GM23248 (cell line): ENCODE measurements at regions not wholly inside any gene's neighbourhood (a gene's known extent, or its start where the extent isn't known, plus 50 kb on each side); places are given as distances from the start of the nearest gene placed in this dataset.
"Not testable (repeated sequence)": the region's sequence is repeated elsewhere in the genome, so short reads cannot be mapped to it uniquely, and the experiment has no call there.

Experiments used
- DNase-seq: peaks from one replicate; pipeline ENCODE4 v3.0.0-alpha.2; 2015
- H2AFZ ChIP-seq: fragments of 200-600 bp; sonication (generic); 2 replicates; pipeline ENCODE4 v1.6.1; 2016; ENCODE audit warnings: antibody characterized with exemption
- H3F3A ChIP-seq: fragments of 200-600 bp; sonication (generic); 2 replicates; pipeline ENCODE4 v1.6.1; 2016; ENCODE audit warnings: mild to moderate bottlenecking, antibody characterized with exemption, mixed run types; ENCODE audit not compliant: insufficient read depth
- H3K27ac ChIP-seq: fragments of 200-600 bp; sonication (generic); 2 replicates; pipeline ENCODE4 v1.5.1; 2016; ENCODE audit warnings: mild to moderate bottlenecking
- H3K27me3 ChIP-seq: fragments of 200-600 bp; sonication (generic); replicated peaks from 2 replicates; pipeline ENCODE4 v1.6.1; 2016; ENCODE audit warnings: mild to moderate bottlenecking; ENCODE audit not compliant: insufficient read depth
- H3K36me3 ChIP-seq: fragments of 200-600 bp; sonication (generic); 2 replicates; pipeline ENCODE4 v1.6.1; 2016; ENCODE audit warnings: low read depth, mild to moderate bottlenecking
- H3K4me1 ChIP-seq: fragments of 200-600 bp; sonication (generic); 2 replicates; pipeline ENCODE4 v1.6.1; 2016; ENCODE audit warnings: mild to moderate bottlenecking; ENCODE audit not compliant: insufficient read depth
- H3K4me2 ChIP-seq: fragments of 200-600 bp; sonication (generic); one replicate; pipeline ENCODE4 v1.6.1; 2016; ENCODE audit warnings: mild to moderate bottlenecking; ENCODE audit not compliant: unreplicated experiment
- H3K4me3 ChIP-seq: fragments of 200-600 bp; sonication (generic); 2 replicates; pipeline ENCODE4 v1.5.1; 2016; ENCODE audit warnings: mild to moderate bottlenecking
- H3K79me2 ChIP-seq: fragments of 200-600 bp; sonication (generic); 2 replicates; pipeline ENCODE4 v1.6.1; 2016; ENCODE audit warnings: mild to moderate bottlenecking; ENCODE audit not compliant: insufficient read depth
- H3K9ac ChIP-seq: fragments of 200-600 bp; sonication (generic); 2 replicates; pipeline ENCODE4 v1.6.1; 2016; ENCODE audit warnings: mild to moderate bottlenecking
- H3K9me2 ChIP-seq: fragments of 200-600 bp; sonication (generic); 2 replicates; pipeline ENCODE4 v1.6.1; 2016; ENCODE audit warnings: mixed run types, mild to moderate bottlenecking, moderate library complexity; ENCODE audit not compliant: insufficient read depth
- H3K9me3 ChIP-seq: fragments of 200-600 bp; sonication (generic); one replicate; pipeline ENCODE4 v1.6.1; 2017; ENCODE audit warnings: low read depth
- H4K20me1 ChIP-seq: fragments of 200-600 bp; sonication (generic); 2 replicates; pipeline ENCODE4 v1.6.0; 2016; ENCODE audit not compliant: insufficient read depth
- EZH2 ChIP-seq: fragments of 200-600 bp; sonication (generic); IDR thresholded peaks from 2 replicates; pipeline ENCODE4 v1.6.1; 2018; ENCODE audit warnings: antibody characterized with exemption, mild to moderate bottlenecking; ENCODE audit not compliant: insufficient read depth, poor library complexity, severe bottlenecking
- EZH2phosphoT487 ChIP-seq: fragments of 200-600 bp; sonication (generic); IDR thresholded peaks from 2 replicates; pipeline ENCODE4 v1.6.1; 2018; ENCODE audit warnings: antibody characterized with exemption, moderate library complexity, mild to moderate bottlenecking, low read depth; ENCODE audit not compliant: insufficient read depth
- WGBS, 2 experiments: methylation state at CpG; one replicate each; pipeline ENCODE4 v1.1.6; 2015 to 2017; ENCODE audit warnings: low lambda C conversion rate in 2 of 2, low coverage in 1 of 2; ENCODE audit errors: missing lambda C conversion rate in 2 of 2; 5-methylcytosine and 5-hydroxymethylcytosine counted together
- in situ Hi-C: fragments of 300-500 bp; cut with MboI; formaldehyde crosslinking; loops from 2 replicates; pipeline ENCODE4 v1.15.0; 2020

GRCh38 chr2:17355608-17356329 lies 162.5 kb downstream of the RAD51AP2 start:
- Histone ChIP-seq H2AFZ (no peak overlapping the region; the same call in 1 of the 2 replicates), H3K27me3 (no peaks in the 10 kb centered on the region), H3K27ac (no peak overlapping the region), H3K4me2 (no peak overlapping the region), H3K4me3 (no peak overlapping the region), H3K79me2 (no peaks in the 10 kb centered on the region), H3F3A (no peaks in the 10 kb centered on the region), H4K20me1 (no peaks in the 10 kb centered on the region), H3K9ac (no peak overlapping the region), H3K9me3 (no peaks in the 10 kb centered on the region), H3K4me1 (no peaks in the 10 kb centered on the region), H3K9me2 (no peaks in the 10 kb centered on the region), H3K36me3 (no peaks in the 10 kb centered on the region)
- no peak for DNase-seq
- in situ Hi-C loops = no loop called here
- WGBS, 2 experiments = 35% methylated on average over 6 of the region's 6 CpGs
- TF ChIP-seq EZH2 (no peak), EZH2phosphoT487 (no peak)

- H3K27ac ChIP-seq = no peak overlapping the region
Observed at GRCh38 chr2:17353263-17353662, 165.0 kb downstream of the RAD51AP2 start.

GRCh38 chr2:17342692-17343091 lies 175.5 kb downstream of the RAD51AP2 start:
- in situ Hi-C loops, H3K4me1 ChIP-seq, DNase-seq: not testable (repeated sequence)

More at GRCh38 chr2:17353263-17353662, 165.0 kb downstream of the RAD51AP2 start:
- H3F3A ChIP-seq = no peaks in the 10 kb centered on the region
- H3K79me2 ChIP-seq = no peaks in the 10 kb centered on the region
- no peak for DNase-seq
- H3K9me2 ChIP-seq = no peaks in the 10 kb centered on the region
- H3K36me3 ChIP-seq = no peaks in the 10 kb centered on the region
- TF ChIP-seq EZH2phosphoT487 = no peak
- no peak for TF ChIP-seq EZH2
- H4K20me1 ChIP-seq = no peaks in the 10 kb centered on the region
- no peaks in the 10 kb centered on the region for H3K27me3 ChIP-seq
- no peaks in the 10 kb centered on the region for H3K9me3 ChIP-seq
- no peak overlapping the region for H3K4me2 ChIP-seq
- H3K4me1 ChIP-seq = no peaks in the 10 kb centered on the region
- H3K4me3 ChIP-seq = no peak overlapping the region
- H2AFZ ChIP-seq = no peak overlapping the region
- in situ Hi-C loops = no loop called here
- no peak overlapping the region for H3K9ac ChIP-seq

GRCh38 chr2:17337507-17337906 lies 180.7 kb downstream of the RAD51AP2 start:
- no peaks in the 10 kb centered on the region for H3K9me3 ChIP-seq
- H3K4me2 ChIP-seq = no peak overlapping the region
- H3K27me3 ChIP-seq = no peaks in the 10 kb centered on the region; the same call in 1 of the 2 replicates
- no peaks in the 10 kb centered on the region for H4K20me1 ChIP-seq
- no peaks in the 10 kb centered on the region for H3K36me3 ChIP-seq
- H3K4me3 ChIP-seq = no peak overlapping the region
- no peaks in the 10 kb centered on the region for H3K4me1 ChIP-seq
- 28 to 29% methylated on average over 3 of the region's 3 CpGs for WGBS, 2 experiments
- in situ Hi-C loops = no loop called here
- H3K79me2 ChIP-seq = no peaks in the 10 kb centered on the region
- H3K9me2 ChIP-seq = no peaks in the 10 kb centered on the region
- no peaks in the 10 kb centered on the region for H3F3A ChIP-seq
- H2AFZ ChIP-seq = no peak overlapping the region
- TF ChIP-seq EZH2 (no peak), EZH2phosphoT487 (no peak)
- no peak for DNase-seq
- H3K9ac ChIP-seq = no peak overlapping the region
- H3K27ac ChIP-seq = no peak overlapping the region

More at GRCh38 chr2:17342692-17343091, 175.5 kb downstream of the RAD51AP2 start:
- H3K9ac ChIP-seq, H3K9me2 ChIP-seq, H4K20me1 ChIP-seq, H3F3A ChIP-seq, H3K9me3 ChIP-seq, H3K4me3 ChIP-seq, H2AFZ ChIP-seq, H3K36me3 ChIP-seq, H3K27me3 ChIP-seq, H3K4me2 ChIP-seq, H3K27ac ChIP-seq, H3K79me2 ChIP-seq: not testable (repeated sequence)
- WGBS, 2 experiments = 25 to 33% methylated on average over 4 of the region's 4 CpGs

GRCh38 chr2:17336458-17336857 lies 181.8 kb downstream of the RAD51AP2 start:
- no peak for DNase-seq
- Histone ChIP-seq H3K9ac (no peak overlapping the region), H2AFZ (no peak overlapping the region), H3K36me3 (no peaks in the 10 kb centered on the region), H3K9me2 (no peaks in the 10 kb centered on the region), H3K9me3 (no peaks in the 10 kb centered on the region), H3F3A (no peaks in the 10 kb centered on the region), H3K4me2 (no peak overlapping the region), H4K20me1 (no peaks in the 10 kb centered on the region), H3K4me3 (no peak overlapping the region), H3K27me3 (no peaks in the 10 kb centered on the region; the same call in 1 of the 2 replicates), H3K79me2 (no peaks in the 10 kb centered on the region), H3K4me1 (no peaks in the 10 kb centered on the region), H3K27ac (no peak overlapping the region)
- no peak for TF ChIP-seq EZH2phosphoT487
- no peak for TF ChIP-seq EZH2
- in situ Hi-C loops = no loop called here
- 10 to 14% methylated on average over 2 of the region's 2 CpGs for WGBS, 2 experiments
